T-cell (primary cell): ENCODE measurements at regions not wholly inside any gene's neighbourhood (a gene's known extent, or its start where the extent isn't known, plus 50 kb on each side); places are given as distances from the start of the nearest gene placed in this dataset.

Experiments used
- ATAC-seq, 4 experiments: fragments of 200-7000 bp in 3 of 4; fragments of 150-1000 bp in 1 of 4; cut with Tn5 transposase; replicated peaks in 1 of 4; 1 replicate in 3 of 4; 2 replicates in 1 of 4; pipeline ENCODE4 v1.10.0; 2021; ENCODE audit warnings: moderate library complexity in 3 of 4, mild to moderate bottlenecking in 2 of 4, moderate number of reproducible peaks in 1 of 4
- CTCF ChIA-PET, 2 donors: fragments of 300-600 bp; sonication (Branson Sonifier 250); formaldehyde crosslinking; loops; one replicate each; lab custom pipeline; 2022; ENCODE audit warnings: antibody characterized with exemption in 2 of 2; lab: Charles Lee
- POLR2A ChIA-PET, 2 donors: fragments of 300-600 bp; sonication (Branson Sonifier 250); formaldehyde crosslinking; loops; one replicate each; lab custom pipeline; 2022; ENCODE audit warnings: antibody characterized with exemption in 2 of 2; lab: Charles Lee
- DNase-seq, 35 experiments: peaks; one replicate each; pipeline versions ENCODE4 v3.0.0 to v3.0.0-alpha.2; 2013 to 2023
- H3K27ac ChIP-seq: one replicate; pipeline ENCODE4 v1.5.1; 2013; ENCODE audit warnings: low read length
- H3K27me3 ChIP-seq, 2 experiments: replicated peaks in 1 of 2; 1 replicate in 1 of 2; 2 replicates in 1 of 2; pipeline versions ENCODE4 v1.6.1 to v1.7.0; 2013; ENCODE audit warnings: low read length in 1 of 2, mixed read lengths in 1 of 2; ENCODE audit not compliant: control insufficient read depth in 2 of 2, insufficient read depth in 2 of 2; ENCODE audit errors: extremely low read depth in 1 of 2
- H3K36me3 ChIP-seq, 2 donors: 1 replicate in 1 of 2; 2 replicates in 1 of 2; pipeline versions ENCODE4 v1.6.1 to v1.7.0; 2013; ENCODE audit warnings: low read length in 1 of 2; ENCODE audit not compliant: control insufficient read depth in 2 of 2, insufficient read depth in 1 of 2; ENCODE audit errors: extremely low read depth in 1 of 2
- H3K4me1 ChIP-seq, 2 experiments: 1 replicate in 1 of 2; 2 replicates in 1 of 2; pipeline versions ENCODE4 v1.6.1 to v1.7.0; 2013; ENCODE audit warnings: low read length in 2 of 2, mixed read lengths in 1 of 2; ENCODE audit not compliant: insufficient read depth in 2 of 2, control insufficient read depth in 1 of 2; ENCODE audit errors: extremely low read depth in 1 of 2
- H3K4me3 ChIP-seq, 2 donors: 1 replicate in 1 of 2; 2 replicates in 1 of 2; pipeline versions ENCODE4 v1.5.1 to v1.7.0; 2013; ENCODE audit warnings: mild to moderate bottlenecking in 2 of 2, low read length in 1 of 2, moderate library complexity in 1 of 2; ENCODE audit not compliant: control insufficient read depth in 1 of 2; ENCODE audit errors: extremely low read depth in 1 of 2
- H3K9me3 ChIP-seq: 2 replicates; pipeline ENCODE4 v1.7.0; 2013
- H3K27ac Mint-ChIP-seq, 2 donors: one replicate each; pipeline ENCODE4 v1.8.0; 2020 to 2021; ENCODE audit warnings: mild to moderate bottlenecking in 2 of 2, mixed read lengths in 2 of 2
- H3K27me3 Mint-ChIP-seq, 2 donors: one replicate each; pipeline ENCODE4 v1.8.0; 2021 to 2022; ENCODE audit warnings: mixed read lengths in 2 of 2
- H3K36me3 Mint-ChIP-seq: one replicate; pipeline ENCODE4 v1.8.0; 2021; ENCODE audit warnings: mixed read lengths
- H3K4me1 Mint-ChIP-seq, 3 donors: one replicate each; pipeline ENCODE4 v1.8.0; 2020 to 2022; ENCODE audit warnings: mixed read lengths in 3 of 3, mild to moderate bottlenecking in 1 of 3
- H3K4me3 Mint-ChIP-seq, 3 donors: one replicate each; pipeline ENCODE4 v1.8.0; 2020 to 2022; ENCODE audit warnings: mild to moderate bottlenecking in 3 of 3, mixed read lengths in 3 of 3, moderate library complexity in 3 of 3
- H3K9me3 Mint-ChIP-seq, 3 donors: one replicate each; pipeline ENCODE4 v1.8.0; 2020 to 2022; ENCODE audit warnings: mixed read lengths in 3 of 3
- WGBS: methylation state at CpG from one replicate; pipeline ENCODE4 v1.1.5; 2013; ENCODE audit warnings: missing lambda C conversion rate; ENCODE audit not compliant: insufficient coverage; 5-methylcytosine and 5-hydroxymethylcytosine counted together

DNA sequence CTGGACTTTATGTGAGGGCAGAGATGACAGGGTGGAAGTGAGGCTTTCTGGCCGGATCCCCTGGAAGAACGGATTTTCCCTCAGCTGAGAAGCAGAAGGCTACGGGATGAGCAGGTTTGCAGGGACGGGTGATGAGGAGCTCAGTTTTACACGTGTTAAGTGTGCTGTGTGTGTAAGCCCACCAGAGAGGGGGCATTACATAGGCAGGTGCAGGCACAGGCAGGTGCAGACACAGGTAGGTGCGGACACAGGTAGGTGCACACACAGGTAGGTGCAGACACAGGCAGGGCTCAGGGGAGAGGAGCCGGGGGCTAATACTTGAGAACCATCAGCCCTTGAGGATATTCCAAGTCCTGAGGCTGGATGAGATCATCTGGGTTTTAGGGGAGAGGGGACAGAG lies 107.7 kb downstream of the COPS8 start:
- Mint-ChIP-seq H3K27ac (no peak overlapping the region), H3K27me3 (peaks cover 8 to 10% of the 10 kb centered on the region in 2 donors), H3K4me1 (no peaks in the 10 kb centered on the region), H3K4me3 (no peak overlapping the region), H3K9me3 (peaks cover 0 to 4% (median 0%) of the 10 kb centered on the region in 3 donors), H3K36me3 (no peaks in the 10 kb centered on the region)
- no peak for ATAC-seq
- no peak for DNase-seq
- H3K36me3 ChIP-seq = no peaks in the 10 kb centered on the region
- no peaks in the 10 kb centered on the region for H3K4me1 ChIP-seq
- ChIA-PET POLR2A (no interaction called here), CTCF (no interaction called here)
- H3K9me3 ChIP-seq = no peaks in the 10 kb centered on the region
- 86% methylated on average over 7 of the region's 7 CpGs for WGBS
- H3K27me3 ChIP-seq = peaks cover 0 to 29% of the 10 kb centered on the region in 2 experiments
- H3K27ac ChIP-seq = no peak overlapping the region
- no peak overlapping the region for H3K4me3 ChIP-seq

DNA sequence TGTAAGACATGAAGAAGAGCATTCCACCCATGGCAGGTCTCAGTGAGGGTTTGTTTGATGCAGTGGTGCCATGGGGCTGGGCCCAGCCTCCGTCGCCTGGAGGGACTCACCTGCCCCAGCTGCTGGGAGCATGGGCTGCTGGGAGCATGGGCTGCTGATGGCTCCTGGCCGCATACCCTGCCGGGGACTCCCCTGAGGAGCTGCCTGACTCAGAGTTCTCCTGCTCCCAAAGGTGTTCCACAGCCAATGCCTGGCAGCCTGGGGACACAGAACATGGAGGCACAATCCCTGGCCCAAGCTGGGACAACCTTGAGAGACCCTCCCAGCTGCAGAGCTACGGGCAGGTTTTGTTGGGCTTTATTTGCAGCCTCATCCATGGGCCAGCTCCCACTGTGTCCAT lies 108.4 kb downstream of the COPS8 start:
- Histone ChIP-seq H3K27me3 (peaks cover 0 to 29% of the 10 kb centered on the region in 2 experiments), H3K4me3 (no peak overlapping the region), H3K9me3 (no peaks in the 10 kb centered on the region), H3K36me3 (no peaks in the 10 kb centered on the region), H3K4me1 (no peaks in the 10 kb centered on the region), H3K27ac (no peak overlapping the region)
- Mint-ChIP-seq H3K27ac (no peak overlapping the region), H3K9me3 (peaks cover 0 to 4% (median 0%) of the 10 kb centered on the region in 3 donors), H3K4me1 (no peaks in the 10 kb centered on the region), H3K4me3 (no peak overlapping the region), H3K36me3 (no peaks in the 10 kb centered on the region), H3K27me3 (peaks cover 8 to 10% of the 10 kb centered on the region in 2 donors)
- ChIA-PET CTCF (no interaction called here), POLR2A (no interaction called here)
- WGBS = 65% methylated on average over 5 of the region's 5 CpGs
- DNase-seq = no peak
- no peak for ATAC-seq

DNA sequence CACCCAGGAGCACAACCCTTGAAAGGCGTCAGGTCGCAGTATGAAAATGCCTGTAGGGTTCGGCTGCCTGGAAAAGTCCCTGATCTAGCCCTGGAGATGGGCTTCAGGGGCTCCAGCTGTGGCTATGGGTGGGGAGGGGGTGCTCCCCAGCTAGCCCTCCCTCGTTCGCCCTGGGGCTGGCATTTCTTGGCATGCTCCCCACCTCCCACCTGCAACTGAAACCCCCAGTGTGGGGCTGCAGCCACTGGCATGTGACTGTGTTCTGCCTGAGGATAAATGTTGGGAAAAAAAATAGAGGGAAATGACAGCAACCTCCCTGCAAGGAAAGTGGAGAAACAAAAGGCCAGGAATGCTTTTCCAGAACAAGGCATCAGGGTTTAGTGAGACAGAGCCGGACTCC lies 109.2 kb downstream of the COPS8 start:
- DNase-seq (no peak), ATAC-seq (no peak)
- H3K27ac Mint-ChIP-seq = no peak overlapping the region
- Histone ChIP-seq H3K27ac (no peak overlapping the region), H3K4me1 (no peaks in the 10 kb centered on the region), H3K4me3 (no peak overlapping the region), H3K36me3 (no peaks in the 10 kb centered on the region), H3K9me3 (no peaks in the 10 kb centered on the region), H3K27me3 (peaks cover 0 to 29% of the 10 kb centered on the region in 2 experiments)
- POLR2A ChIA-PET = interaction anchor here in 1 of 2 donors (0.7 kb wide), 1 partner anchor 221 kb away, joined by 4 read pairs; no protein-coding TSS in a partner anchor
- H3K4me3 Mint-ChIP-seq = no peak overlapping the region
- CTCF ChIA-PET = no interaction called here
- H3K36me3 Mint-ChIP-seq = no peaks in the 10 kb centered on the region
- H3K27me3 Mint-ChIP-seq = peaks cover 8 to 10% of the 10 kb centered on the region in 2 donors
- H3K4me1 Mint-ChIP-seq = no peaks in the 10 kb centered on the region
- WGBS = 92% methylated on average over 3 of the region's 6 CpGs
- H3K9me3 Mint-ChIP-seq = no peaks in the 10 kb centered on the region

DNA sequence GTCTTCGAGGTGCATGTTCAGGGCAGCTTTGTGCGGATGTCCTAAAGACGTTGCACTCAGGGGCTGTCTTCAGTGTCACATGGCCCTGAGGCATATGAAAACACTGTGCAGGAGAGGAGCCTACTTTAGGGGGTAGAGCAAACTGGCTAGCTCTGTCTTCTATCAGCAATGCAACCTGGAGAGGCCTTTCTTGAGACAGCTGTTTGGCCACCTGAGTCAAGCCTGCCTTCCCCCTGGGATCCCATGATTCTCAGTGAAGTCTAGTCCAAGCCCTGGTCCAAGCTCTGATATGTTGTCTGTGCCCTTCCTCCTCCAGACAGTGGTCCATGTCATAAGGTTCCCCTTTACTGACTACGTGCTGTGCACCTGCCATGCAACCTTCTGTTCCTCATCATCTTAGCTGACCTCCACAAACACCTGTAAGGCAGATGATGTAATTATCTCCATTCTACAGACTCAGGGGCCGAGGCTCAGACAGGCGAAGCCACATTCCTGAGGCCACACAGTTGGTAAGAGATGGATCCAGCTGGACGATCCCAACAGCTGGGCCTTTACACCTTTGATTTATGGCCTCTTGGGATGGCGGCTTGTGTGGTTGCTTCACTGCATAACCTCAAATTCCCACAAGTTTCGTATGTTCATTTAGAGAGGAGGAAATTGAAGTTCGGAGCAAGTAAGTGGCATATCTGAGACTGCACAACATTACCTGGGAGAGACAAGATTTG lies 109.9 kb downstream of the COPS8 start:
- CTCF ChIA-PET = interaction anchor here in 1 of 2 donors (0.6 kb wide), 1 partner anchor 227 kb away, joined by 3 read pairs; no protein-coding TSS in a partner anchor
- ATAC-seq = no peak
- Histone ChIP-seq H3K27me3 (peaks cover 0 to 25% of the 10 kb centered on the region in 2 experiments), H3K4me3 (no peak overlapping the region), H3K4me1 (no peaks in the 10 kb centered on the region), H3K9me3 (no peaks in the 10 kb centered on the region), H3K27ac (no peak overlapping the region), H3K36me3 (no peaks in the 10 kb centered on the region)
- DNase-seq = no peak
- H3K4me3 Mint-ChIP-seq = no peak overlapping the region
- 75% methylated on average over 4 of the region's 10 CpGs for WGBS
- peaks cover 8 to 10% of the 10 kb centered on the region in 2 donors for H3K27me3 Mint-ChIP-seq
- POLR2A ChIA-PET = no interaction called here
- H3K9me3 Mint-ChIP-seq = no peaks in the 10 kb centered on the region
- H3K27ac Mint-ChIP-seq = no peak overlapping the region
- H3K36me3 Mint-ChIP-seq = no peaks in the 10 kb centered on the region
- H3K4me1 Mint-ChIP-seq = no peaks in the 10 kb centered on the region

GRCh38 chr2:237196409-237196808 lies 110.7 kb downstream of the COPS8 start:
- no peak overlapping the region for H3K27ac Mint-ChIP-seq

GRCh38 chr2:237196866-237197618 lies 111.4 kb downstream of the COPS8 start:
- WGBS = 87% methylated on average over 5 of the region's 6 CpGs
- no peak for ATAC-seq
- H3K4me3 Mint-ChIP-seq = no peak overlapping the region

More at GRCh38 chr2:237196409-237196808, 110.7 kb downstream of the COPS8 start:
- ATAC-seq (no peak), DNase-seq (no peak)
- CTCF ChIA-PET = no interaction called here
- Histone ChIP-seq H3K4me3 (no peak overlapping the region), H3K4me1 (no peaks in the 10 kb centered on the region), H3K27ac (no peak overlapping the region), H3K9me3 (no peaks in the 10 kb centered on the region), H3K36me3 (no peaks in the 10 kb centered on the region), H3K27me3 (peaks cover 0 to 25% of the 10 kb centered on the region in 2 experiments)
- Mint-ChIP-seq H3K9me3 (no peaks in the 10 kb centered on the region), H3K4me3 (no peak overlapping the region), H3K36me3 (no peaks in the 10 kb centered on the region), H3K27me3 (peaks cover 8 to 13% of the 10 kb centered on the region in 2 donors), H3K4me1 (no peaks in the 10 kb centered on the region)
- POLR2A ChIA-PET = interaction anchor here in 1 of 2 donors (0.7 kb wide), 1 partner anchor 1331 kb away, joined by 3 read pairs; no protein-coding TSS in a partner anchor
- no CpG with 5 or more reads among the region's 1 CpG for WGBS

More at GRCh38 chr2:237196866-237197618, 111.4 kb downstream of the COPS8 start:
- no peak overlapping the region for H3K27ac ChIP-seq
- no peak overlapping the region for H3K27ac Mint-ChIP-seq
- H3K36me3 Mint-ChIP-seq = no peaks in the 10 kb centered on the region
- CTCF ChIA-PET = no interaction called here
- H3K9me3 ChIP-seq = no peaks in the 10 kb centered on the region
- no peaks in the 10 kb centered on the region for H3K4me1 ChIP-seq
- H3K9me3 Mint-ChIP-seq = no peaks in the 10 kb centered on the region
- no peak for DNase-seq
- H3K36me3 ChIP-seq = no peaks in the 10 kb centered on the region
- no peak overlapping the region for H3K4me3 ChIP-seq
- POLR2A ChIA-PET = no interaction called here
- H3K4me1 Mint-ChIP-seq = no peaks in the 10 kb centered on the region
- H3K27me3 ChIP-seq = peaks cover 0 to 24% of the 10 kb centered on the region in 2 experiments
- peaks cover 8 to 13% of the 10 kb centered on the region in 2 donors for H3K27me3 Mint-ChIP-seq
